ENCODE measurements at regions not wholly inside any gene's neighbourhood (a gene's known extent, or its start where the extent isn't known, plus 50 kb on each side); places are given as distances from the start of the nearest gene placed in this dataset.

DNA sequence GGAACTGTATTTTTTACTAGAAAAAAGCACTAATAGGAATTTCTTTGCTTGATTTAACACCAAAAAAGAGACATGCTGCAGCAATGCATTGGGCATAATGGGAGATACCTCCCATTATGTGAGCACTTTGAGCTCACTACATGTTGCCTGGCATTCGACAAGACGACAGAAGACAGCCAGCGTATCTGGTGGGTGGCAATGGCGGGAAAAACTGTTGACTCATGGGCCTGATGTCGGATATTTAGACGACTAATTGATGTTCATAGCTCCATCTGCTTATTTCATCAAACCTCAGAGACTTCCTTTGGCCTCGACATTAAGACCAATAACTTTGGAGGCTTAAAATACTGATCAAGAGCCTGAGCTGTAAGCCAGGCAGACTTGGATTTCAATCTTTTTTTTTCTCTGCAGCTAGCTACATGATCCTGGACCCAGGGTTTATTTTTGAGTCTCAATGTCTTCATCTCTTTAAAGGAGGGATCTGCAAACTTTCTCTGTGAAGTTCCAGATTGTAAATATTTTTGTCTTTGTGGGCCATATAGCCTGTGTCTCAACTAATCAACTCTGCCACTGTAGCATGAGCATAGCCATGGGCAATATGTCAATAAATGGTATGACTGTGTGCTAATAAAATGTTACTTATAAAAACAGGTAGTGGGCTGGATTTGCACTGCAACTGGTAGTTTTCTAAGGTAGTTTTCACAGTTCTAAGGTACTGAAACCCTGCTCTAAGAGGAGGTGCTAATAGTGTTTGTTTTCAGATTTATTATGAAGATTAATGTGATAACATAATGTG is 375.1 kb downstream of the METTL15 start:
- no peak for TF ChIP-seq CTCF (IDR thresholded peaks at IDR 0.05; ENCODE audit: borderline replicate concordance, insufficient read depth, low read depth, low read length)
- H3K4me3 ChIP-seq (ENCODE audit: low read depth, low read length) = no peak overlapping the region

DNA sequence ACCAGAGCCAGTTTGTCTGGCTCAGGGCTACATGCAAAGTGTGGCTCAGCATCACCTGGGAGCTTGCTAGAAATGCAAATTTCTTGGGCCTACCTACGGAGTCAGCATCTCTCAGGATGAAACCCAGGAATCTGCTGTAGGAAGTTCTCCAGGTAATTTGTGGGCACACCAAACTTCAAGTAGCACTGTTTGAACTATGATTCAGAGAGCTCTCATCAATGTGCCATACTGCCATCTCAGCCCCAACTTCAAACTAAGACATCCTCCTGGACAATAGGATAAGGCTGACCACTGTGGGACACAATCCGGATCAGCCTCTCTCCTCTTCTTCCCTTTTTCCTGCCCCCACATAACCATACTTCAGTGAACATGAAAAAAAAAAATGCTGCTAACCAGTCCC is 374.5 kb downstream of the METTL15 start:
- H3K4me3 ChIP-seq (ENCODE audit: low read depth, low read length) = no peak overlapping the region
- no peak for TF ChIP-seq CTCF (IDR thresholded peaks at IDR 0.05; ENCODE audit: borderline replicate concordance, insufficient read depth, low read depth, low read length)

DNA sequence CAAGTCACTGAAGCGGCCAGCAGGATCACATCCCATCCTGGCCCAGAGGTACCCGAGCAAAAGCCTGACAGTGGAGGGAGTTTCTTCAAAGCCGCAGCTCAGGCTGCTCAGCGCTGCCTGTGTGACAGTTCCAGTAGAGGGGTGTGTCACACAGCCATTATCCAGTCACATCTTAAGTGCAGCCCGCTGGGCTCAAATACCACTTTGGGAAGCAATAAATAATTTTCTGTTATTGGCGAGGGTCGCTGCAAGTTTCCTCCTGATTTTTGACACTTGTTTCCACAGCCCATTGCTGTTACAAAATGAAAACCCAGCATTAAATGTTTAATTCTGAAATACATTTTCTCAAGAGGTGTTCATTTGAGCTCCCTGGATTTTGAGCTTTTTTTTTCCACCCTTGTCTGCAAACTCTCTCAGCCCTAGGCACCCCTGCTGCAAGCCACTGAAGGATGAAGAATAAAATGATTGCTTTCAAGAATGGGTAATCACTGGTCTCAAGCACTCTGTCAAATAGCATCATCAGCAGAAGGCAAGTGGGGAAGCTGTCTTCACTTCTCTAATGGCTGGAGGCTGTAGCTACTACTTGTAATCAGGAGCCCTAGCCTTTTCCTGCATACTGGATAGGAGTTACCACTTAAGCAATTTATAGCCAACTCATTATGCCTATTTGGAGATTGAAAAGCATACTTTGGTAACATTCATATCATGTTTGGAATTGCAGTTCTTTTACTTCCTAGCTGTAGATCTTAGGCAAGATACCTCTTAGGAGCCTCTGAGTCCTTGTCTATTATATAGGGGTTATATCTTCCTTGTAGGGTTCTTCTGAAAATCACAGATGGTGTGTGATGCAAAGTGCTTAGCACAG is 373.7 kb downstream of the METTL15 start:
- TF ChIP-seq CTCF (IDR thresholded peaks at IDR 0.05; ENCODE audit: borderline replicate concordance, insufficient read depth, low read depth, low read length) = no peak
- H3K4me3 ChIP-seq (ENCODE audit: low read depth, low read length) = no peak overlapping the region

DNA sequence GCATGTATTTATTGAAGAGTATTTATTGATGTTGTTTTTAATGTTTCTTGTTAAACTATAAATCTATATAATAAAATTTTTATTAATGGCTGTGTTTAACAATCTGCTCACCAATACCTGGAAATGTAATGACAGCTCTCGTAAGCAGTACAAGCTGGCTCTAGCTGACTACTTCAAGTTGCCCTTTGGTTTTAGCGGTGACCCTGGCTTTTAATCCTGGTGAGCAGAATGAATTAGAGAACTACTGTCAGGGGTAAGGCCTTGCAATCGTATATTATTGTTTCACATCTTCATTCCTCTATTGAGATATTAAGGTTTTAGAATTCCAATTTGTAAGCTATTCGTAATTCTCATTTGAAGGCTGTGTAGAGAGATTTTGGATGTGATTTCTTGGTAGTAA is 372.2 kb downstream of the METTL15 start:
- H3K4me3 ChIP-seq (ENCODE audit: low read depth, low read length) = no peak overlapping the region
- no peak for TF ChIP-seq CTCF (IDR thresholded peaks at IDR 0.05; ENCODE audit: borderline replicate concordance, insufficient read depth, low read depth, low read length)

GRCh38 chr11:28476864-28477263 is 368.7 kb downstream of the METTL15 start:
- H3K4me3 ChIP-seq (ENCODE audit: low read depth, low read length) = no peak overlapping the region
- TF ChIP-seq CTCF (IDR thresholded peaks at IDR 0.05; ENCODE audit: borderline replicate concordance, insufficient read depth, low read depth, low read length) = no peak

DNA sequence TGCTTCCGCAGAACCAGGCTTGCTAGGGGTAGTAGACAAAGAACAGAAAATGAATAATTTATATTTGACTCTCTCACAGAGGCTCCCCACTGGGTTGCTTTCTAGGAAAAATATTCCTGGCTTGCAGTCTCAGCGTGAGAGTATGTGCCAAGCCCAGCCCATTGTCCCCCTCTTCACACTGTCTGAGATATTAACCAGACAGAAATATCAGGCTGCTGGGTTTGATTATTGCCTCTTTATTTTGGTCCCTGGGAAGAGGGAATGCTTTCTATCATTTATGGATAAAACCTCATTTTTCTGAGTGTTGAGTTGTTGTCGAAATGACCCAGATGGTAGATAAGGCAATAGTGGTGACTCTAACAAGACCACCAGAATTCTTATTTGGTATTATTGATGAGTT is 367.9 kb downstream of the METTL15 start:
- H3K4me3 ChIP-seq (ENCODE audit: low read depth, low read length) = no peak overlapping the region
- TF ChIP-seq CTCF (IDR thresholded peaks at IDR 0.05; ENCODE audit: borderline replicate concordance, insufficient read depth, low read depth, low read length) = no peak
